Parathyroid adenoma (tissue), 2 donors: ENCODE measurements at regions not wholly inside any gene's neighbourhood (a gene's known extent, or its start where the extent isn't known, plus 50 kb on each side); places are given as distances from the start of the nearest gene placed in this dataset.
"Not testable (repeated sequence)": the region's sequence is repeated elsewhere in the genome, so short reads cannot be mapped to it uniquely, and the experiment has no call there.

ENCODE experiments used
- H2AFZ ChIP-seq: fragments of 300-600 bp; sonication (generic); one replicate; pipeline ENCODE4 v1.7.0; 2017; ENCODE audit warnings: antibody characterized with exemption, mild to moderate bottlenecking
- H3K27ac ChIP-seq: fragments of 300-600 bp; sonication (generic); one replicate; pipeline ENCODE4 v1.7.0; 2017
- H3K27me3 ChIP-seq: fragments of 300-600 bp; sonication (generic); one replicate; pipeline ENCODE4 v1.7.0; 2017; ENCODE audit warnings: low read length; ENCODE audit not compliant: control insufficient read depth, insufficient read depth
- H3K36me3 ChIP-seq: fragments of 300-600 bp; sonication (generic); one replicate; pipeline ENCODE4 v1.7.0; 2017; ENCODE audit warnings: low read length; ENCODE audit not compliant: control insufficient read depth, insufficient read depth
- H3K4me1 ChIP-seq: fragments of 300-600 bp; sonication (generic); one replicate; pipeline ENCODE4 v1.7.0; 2017; ENCODE audit warnings: control low read depth
- H3K4me2 ChIP-seq: fragments of 300-600 bp; sonication (generic); one replicate; pipeline ENCODE4 v1.7.0; 2017; ENCODE audit warnings: low read length
- H3K4me3 ChIP-seq: fragments of 300-600 bp; sonication (generic); one replicate; pipeline ENCODE4 v1.7.0; 2017; ENCODE audit warnings: low read depth, low read length
- H3K79me2 ChIP-seq: fragments of 300-600 bp; sonication (generic); one replicate; pipeline ENCODE4 v1.7.0; 2017; ENCODE audit warnings: control low read depth
- H3K9ac ChIP-seq: fragments of 300-600 bp; sonication (generic); one replicate; pipeline ENCODE4 v1.7.0; 2017; ENCODE audit warnings: mild to moderate bottlenecking
- H3K9me3 ChIP-seq: fragments of 300-600 bp; sonication (generic); one replicate; pipeline ENCODE4 v1.7.0; 2017; ENCODE audit warnings: low read length; ENCODE audit not compliant: control insufficient read depth
- donor health status: primary hyperparathyroidism.

DNA sequence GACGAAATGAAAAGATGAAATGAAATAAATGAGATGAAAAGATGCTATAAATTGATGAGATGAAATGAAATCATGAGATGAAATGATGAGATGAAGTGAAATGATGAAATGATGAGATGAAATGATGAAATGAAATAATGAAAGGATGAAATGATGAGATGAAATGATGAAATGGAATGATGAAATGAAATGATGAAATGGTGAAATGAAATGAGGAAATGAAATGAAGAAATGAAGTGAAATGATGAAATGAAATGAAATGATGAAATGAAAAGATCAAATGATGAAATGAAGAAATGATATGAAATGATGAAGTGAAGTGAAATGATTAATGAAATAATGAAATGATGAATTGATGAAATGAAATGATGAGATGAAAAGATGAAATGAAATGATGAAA lies 138.5 kb upstream of the ERV3-1 start:
- not testable (repeated sequence) for H3K9ac ChIP-seq, H3K4me1 ChIP-seq, H3K36me3 ChIP-seq, H3K27ac ChIP-seq, H3K4me2 ChIP-seq, H3K9me3 ChIP-seq, H3K79me2 ChIP-seq, H3K27me3 ChIP-seq, H2AFZ ChIP-seq, H3K4me3 ChIP-seq

DNA sequence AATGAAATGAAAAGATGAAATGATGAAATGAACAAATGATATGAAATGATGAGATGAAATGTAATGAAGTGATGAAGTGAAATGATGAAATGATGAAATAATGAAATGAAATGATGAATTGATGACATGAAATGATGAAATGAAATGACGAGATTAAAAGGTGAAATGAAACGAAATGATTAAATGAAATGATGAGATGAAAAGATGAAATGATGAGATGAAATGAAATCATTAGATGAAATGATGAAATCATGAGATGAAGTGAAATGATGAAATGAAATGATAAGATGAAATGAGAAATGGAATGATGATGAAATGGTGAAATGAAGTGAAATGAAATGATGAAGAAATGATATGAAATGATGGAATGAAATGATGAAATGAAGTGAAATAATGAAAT lies 138.1 kb upstream of the ERV3-1 start:
- not testable (repeated sequence) for H3K27ac ChIP-seq

DNA sequence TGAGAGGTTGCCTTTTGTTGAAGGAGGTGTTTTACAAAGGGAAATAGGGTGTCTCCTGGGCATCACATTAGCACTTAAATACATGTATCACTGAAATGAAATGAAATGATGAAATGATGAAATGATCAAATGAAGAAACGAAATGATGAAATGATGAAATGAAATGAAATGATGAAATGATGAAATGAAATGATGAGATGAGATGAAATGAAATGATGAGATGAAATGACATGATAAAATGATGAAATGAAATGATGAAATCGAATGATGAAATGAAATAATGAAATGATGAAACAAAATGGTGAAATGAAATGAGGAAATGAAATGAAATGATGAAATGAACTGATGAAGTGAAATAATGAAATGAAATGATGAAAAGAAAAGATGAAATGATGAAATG lies 137.6 kb upstream of the ERV3-1 start:
- H3K27me3 ChIP-seq, H3K9me3 ChIP-seq: not testable (repeated sequence)

More for the DNA sequence above, 138.1 kb upstream of the ERV3-1 start:
- not testable (repeated sequence) for H3K9me3 ChIP-seq, H3K36me3 ChIP-seq, H2AFZ ChIP-seq, H3K27me3 ChIP-seq, H3K79me2 ChIP-seq, H3K4me3 ChIP-seq, H3K4me1 ChIP-seq, H3K4me2 ChIP-seq, H3K9ac ChIP-seq

DNA sequence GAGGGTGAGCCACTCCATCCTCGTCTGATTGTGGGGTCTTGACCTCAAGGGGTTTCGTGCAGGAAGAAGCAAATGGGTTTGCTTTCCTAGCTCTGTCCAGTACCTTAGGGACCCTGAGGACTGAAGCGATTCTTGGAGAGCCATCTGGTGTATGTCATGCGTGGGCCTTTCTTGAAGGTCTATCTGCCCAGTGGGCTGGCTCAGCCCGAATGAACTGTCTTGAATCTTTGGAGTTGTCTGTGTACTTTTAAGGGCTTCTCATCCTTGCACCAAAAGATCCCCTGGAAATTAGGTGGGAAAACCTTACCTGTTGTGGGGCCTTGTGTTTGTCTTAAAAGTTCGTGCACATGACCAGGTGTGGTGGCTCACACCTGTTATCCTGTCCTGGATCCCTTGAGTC lies 135.4 kb upstream of the ERV3-1 start:
- not testable (repeated sequence) for H3K27ac ChIP-seq, H3K4me2 ChIP-seq, H3K4me1 ChIP-seq, H3K36me3 ChIP-seq, H3K4me3 ChIP-seq, H2AFZ ChIP-seq, H3K9me3 ChIP-seq, H3K27me3 ChIP-seq, H3K79me2 ChIP-seq, H3K9ac ChIP-seq

More for the DNA sequence above, 137.6 kb upstream of the ERV3-1 start:
- H3K9ac ChIP-seq, H3K4me2 ChIP-seq, H2AFZ ChIP-seq, H3K4me1 ChIP-seq, H3K79me2 ChIP-seq, H3K27ac ChIP-seq, H3K4me3 ChIP-seq, H3K36me3 ChIP-seq: not testable (repeated sequence)

DNA sequence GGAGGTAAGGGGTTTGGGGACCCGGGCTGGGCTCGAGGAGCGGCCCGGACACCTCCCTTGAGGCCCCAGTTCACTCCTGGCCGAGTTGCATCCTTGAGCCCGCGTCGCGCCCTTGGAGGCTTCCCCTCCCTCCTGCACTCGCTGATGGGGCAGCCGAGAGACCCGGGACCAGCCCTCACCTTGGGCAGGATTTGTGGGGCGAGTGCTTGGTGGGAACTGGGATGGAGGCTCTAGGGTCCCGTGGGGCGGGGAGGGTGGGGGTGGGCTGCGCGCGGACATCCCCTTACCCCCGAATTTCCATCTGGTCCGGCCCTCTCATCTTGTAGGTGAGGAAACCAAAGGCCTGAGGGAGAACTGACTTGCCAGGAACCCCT lies 134.9 kb upstream of the ERV3-1 start:
- not testable (repeated sequence) for H3K4me1 ChIP-seq, H3K9me3 ChIP-seq, H3K4me3 ChIP-seq, H3K36me3 ChIP-seq, H3K79me2 ChIP-seq, H2AFZ ChIP-seq, H3K4me2 ChIP-seq, H3K9ac ChIP-seq, H3K27me3 ChIP-seq, H3K27ac ChIP-seq

DNA sequence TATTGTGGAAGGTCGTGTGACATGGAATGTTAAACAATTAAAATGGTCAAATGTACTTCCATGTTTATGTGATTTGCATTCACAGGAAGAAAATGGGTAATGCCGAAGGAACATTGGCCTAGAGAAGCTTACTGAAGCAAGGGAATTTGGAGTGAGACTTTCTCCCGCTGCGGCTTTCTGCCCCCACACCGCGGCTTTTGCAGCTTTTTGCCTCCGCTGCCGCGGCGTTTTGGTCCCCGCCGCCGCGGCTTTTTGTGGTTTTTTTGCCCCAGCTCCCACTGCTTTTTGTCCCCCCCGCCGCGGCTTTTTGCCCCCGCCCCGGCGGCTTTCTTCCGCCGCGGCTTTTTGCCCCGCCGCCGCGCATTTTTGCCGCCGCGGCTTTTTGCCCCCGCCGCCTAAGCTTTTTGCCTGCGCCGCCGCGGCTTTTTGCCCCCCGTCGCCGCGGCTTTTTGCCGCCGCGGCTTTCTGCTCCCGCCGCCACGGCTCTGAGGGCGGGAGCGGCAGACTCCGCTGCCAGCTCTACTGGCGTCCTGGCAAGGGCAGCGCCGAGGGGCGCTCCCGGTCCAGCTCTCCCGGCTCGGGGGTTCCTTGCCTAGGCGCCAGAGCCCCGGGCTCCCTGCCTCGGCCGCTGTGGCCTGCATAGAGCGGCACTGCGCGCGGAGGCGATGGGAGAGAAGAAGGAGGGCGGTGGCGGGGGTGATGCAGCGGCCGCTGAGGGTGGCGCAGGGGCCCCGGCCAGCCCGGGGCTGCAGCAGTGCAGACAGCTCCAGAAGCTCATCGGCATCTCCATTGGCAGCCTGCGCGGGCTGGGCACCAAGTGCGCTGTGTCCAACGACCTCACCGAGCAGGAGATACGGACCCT lies 134.3 kb upstream of the ERV3-1 start:
- H3K4me3 ChIP-seq, H3K4me2 ChIP-seq: not testable (repeated sequence)

DNA sequence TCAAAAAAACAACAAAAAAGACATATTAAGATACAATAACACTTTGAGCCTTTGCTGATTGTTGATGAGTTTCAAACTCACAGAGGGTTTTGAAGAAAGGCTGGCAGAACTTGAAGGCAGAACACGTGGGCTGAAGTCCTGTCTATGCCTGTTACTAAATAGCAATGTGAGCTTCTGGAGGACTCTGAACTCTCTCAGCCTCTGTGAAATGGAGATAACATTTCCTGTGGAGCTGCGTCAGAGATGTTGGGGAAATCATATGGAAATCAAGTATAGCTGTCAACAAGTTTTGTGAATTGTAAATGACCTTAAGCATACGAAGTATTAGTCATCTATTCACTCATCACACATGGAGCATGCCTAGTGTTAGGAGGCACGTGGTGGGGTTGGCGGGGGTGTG lies 130.4 kb upstream of the ERV3-1 start:
- not testable (repeated sequence) for H3K79me2 ChIP-seq, H2AFZ ChIP-seq, H3K9ac ChIP-seq

More for the DNA sequence above, 134.3 kb upstream of the ERV3-1 start:
- not testable (repeated sequence) for H3K4me1 ChIP-seq, H3K36me3 ChIP-seq, H3K9ac ChIP-seq, H3K27me3 ChIP-seq, H3K79me2 ChIP-seq, H3K9me3 ChIP-seq, H2AFZ ChIP-seq, H3K27ac ChIP-seq

DNA sequence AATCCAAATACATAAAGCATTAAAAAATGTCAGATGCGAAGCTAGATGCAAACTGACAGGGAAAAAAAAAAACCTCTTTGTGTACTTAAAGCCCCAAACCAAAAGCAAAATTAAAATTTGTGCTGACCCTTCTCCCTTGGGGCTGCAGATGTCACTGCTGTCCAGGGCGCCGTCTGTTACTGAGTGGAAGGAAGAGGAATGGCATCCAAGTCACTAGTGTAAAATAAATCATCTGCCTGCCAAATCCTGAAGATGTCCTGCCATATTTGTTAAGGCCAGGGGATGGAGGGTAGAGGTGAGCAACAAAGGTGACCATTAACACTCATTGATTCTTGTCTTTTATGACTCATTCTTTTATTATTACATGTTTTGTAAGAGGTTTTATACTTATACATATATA lies 126.6 kb upstream of the ERV3-1 start:
- H3K9ac ChIP-seq, H3K4me2 ChIP-seq, H3K4me1 ChIP-seq: not testable (repeated sequence)

More for the DNA sequence above, 130.4 kb upstream of the ERV3-1 start:
- not testable (repeated sequence) for H3K27me3 ChIP-seq, H3K4me3 ChIP-seq, H3K4me1 ChIP-seq, H3K4me2 ChIP-seq, H3K9me3 ChIP-seq, H3K36me3 ChIP-seq, H3K27ac ChIP-seq

DNA sequence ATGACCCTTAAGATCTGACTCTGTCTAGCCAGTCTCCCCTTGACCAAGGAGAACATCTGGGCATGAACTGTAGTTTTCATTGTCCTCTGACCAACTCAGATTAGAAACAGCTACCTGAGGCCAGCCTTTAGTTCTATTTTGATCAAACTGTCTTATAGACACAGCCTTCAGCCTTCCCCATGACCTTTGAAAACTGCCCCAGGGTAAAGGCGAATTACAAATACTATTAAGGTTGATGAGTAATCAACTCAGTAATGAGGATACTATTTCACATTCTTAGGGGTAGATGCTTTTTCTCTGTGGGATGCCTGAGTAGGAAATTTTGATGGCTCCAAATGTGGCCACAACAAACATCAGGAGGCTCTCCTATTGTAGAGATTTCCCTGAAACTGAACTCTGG lies 125.8 kb upstream of the ERV3-1 start:
- not testable (repeated sequence) for H3K27ac ChIP-seq, H3K4me2 ChIP-seq, H2AFZ ChIP-seq, H3K9ac ChIP-seq, H3K4me1 ChIP-seq, H3K4me3 ChIP-seq, H3K79me2 ChIP-seq, H3K9me3 ChIP-seq, H3K27me3 ChIP-seq, H3K36me3 ChIP-seq

More for the DNA sequence above, 126.6 kb upstream of the ERV3-1 start:
- not testable (repeated sequence) for H3K36me3 ChIP-seq, H2AFZ ChIP-seq, H3K27ac ChIP-seq, H3K9me3 ChIP-seq, H3K27me3 ChIP-seq, H3K79me2 ChIP-seq, H3K4me3 ChIP-seq

DNA sequence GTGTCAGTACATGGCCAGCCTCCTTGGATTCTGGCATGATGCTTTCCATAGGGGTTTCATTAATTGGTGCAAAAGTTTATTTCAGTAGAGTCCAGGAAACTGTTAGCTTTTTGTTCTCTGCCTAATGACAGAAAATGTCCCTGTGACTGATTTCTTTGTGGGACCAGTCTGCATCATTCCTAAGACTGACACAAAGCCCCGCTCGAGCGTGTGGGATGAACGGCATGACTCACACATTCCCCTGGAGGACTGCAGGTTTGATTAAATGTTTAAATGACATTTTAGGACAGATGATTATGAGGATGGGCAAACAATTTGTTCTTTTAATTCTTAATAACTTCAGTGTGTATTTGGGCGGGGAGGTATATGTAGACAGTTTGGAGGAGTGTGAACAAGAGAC lies 120.9 kb upstream of the ERV3-1 start:
- not testable (repeated sequence) for H2AFZ ChIP-seq, H3K9me3 ChIP-seq, H3K36me3 ChIP-seq, H3K27ac ChIP-seq, H3K27me3 ChIP-seq, H3K79me2 ChIP-seq, H3K4me2 ChIP-seq, H3K9ac ChIP-seq, H3K4me3 ChIP-seq, H3K4me1 ChIP-seq

DNA sequence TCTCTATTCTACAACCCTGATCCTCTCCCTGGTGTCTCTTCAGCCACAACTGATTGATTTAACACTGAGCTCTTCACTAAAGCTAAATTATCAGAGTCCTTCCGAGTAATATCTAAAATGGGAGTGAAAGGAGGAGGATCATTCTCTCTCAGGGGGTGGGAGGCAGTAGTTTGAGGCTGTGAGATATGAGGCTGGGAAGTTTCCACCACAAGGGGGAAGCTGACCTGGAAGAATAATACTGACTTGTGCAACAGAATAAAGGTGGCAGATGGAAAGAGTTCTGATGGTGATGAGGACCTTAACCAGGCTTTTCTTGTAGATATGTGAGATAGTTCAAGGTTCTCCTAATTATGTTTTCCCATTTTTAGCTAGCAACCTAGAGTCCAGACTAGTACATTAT lies 118.1 kb upstream of the ERV3-1 start:
- H3K4me2 ChIP-seq, H3K9ac ChIP-seq, H3K79me2 ChIP-seq, H2AFZ ChIP-seq, H3K27me3 ChIP-seq, H3K4me3 ChIP-seq, H3K9me3 ChIP-seq, H3K36me3 ChIP-seq, H3K4me1 ChIP-seq, H3K27ac ChIP-seq: not testable (repeated sequence)
